H1 (cell line): ENCODE measurements at regions not wholly inside any gene's neighbourhood (a gene's known extent, or its start where the extent isn't known, plus 50 kb on each side); places are given as distances from the start of the nearest gene placed in this dataset.

Experiments
- BACH1 ChIP-seq: IDR thresholded peaks from 2 replicates; pipeline ENCODE4 v1.6.1; 2012; ENCODE audit warnings: low read length, improper control_type of control experiment
- BRCA1 ChIP-seq: IDR thresholded peaks from 2 replicates; pipeline ENCODE4 v1.6.1; 2012; ENCODE audit warnings: low read depth, low read length, improper control_type of control experiment
- CBX8 ChIP-seq: fragments of 300-800, 300-1000 bp; sonication (generic); IDR thresholded peaks from 2 replicates; pipeline ENCODE4 v1.7.1; 2016; ENCODE audit warnings: low read depth, low read length, borderline replicate concordance
- CHD2 ChIP-seq: IDR thresholded peaks from 2 replicates; pipeline ENCODE4 v1.6.1; 2012; ENCODE audit warnings: low read length, improper control_type of control experiment
- CHD7 ChIP-seq: fragments of 300-600 bp; sonication (generic); IDR thresholded peaks from 2 replicates; pipeline ENCODE4 v1.7.1; 2012; ENCODE audit warnings: low read length, moderate library complexity, mild to moderate bottlenecking, inconsistent platforms; ENCODE audit not compliant: insufficient replicate concordance
- MAFK ChIP-seq: IDR thresholded peaks from 2 replicates; pipeline ENCODE4 v1.6.1; 2012; ENCODE audit warnings: low read depth, mild to moderate bottlenecking, improper control_type of control experiment, low read length
- RBBP5 ChIP-seq: IDR thresholded peaks from 2 replicates; pipeline ENCODE4 v1.7.1; 2012; ENCODE audit warnings: low read depth, mild to moderate bottlenecking, inconsistent platforms, low read length, moderate library complexity, borderline replicate concordance
- SAP30 ChIP-seq: fragments of 300-600 bp; sonication (generic); IDR thresholded peaks from 2 replicates; pipeline ENCODE4 v1.7.1; 2012; ENCODE audit warnings: low read length, moderate library complexity, mild to moderate bottlenecking, inconsistent platforms; ENCODE audit not compliant: insufficient read depth, insufficient replicate concordance
- SIRT6 ChIP-seq: IDR thresholded peaks from one replicate; pipeline ENCODE4 v1.7.1; 2012; ENCODE audit warnings: low read length, inconsistent platforms
- TCF12 ChIP-seq: IDR thresholded peaks from 2 replicates; pipeline ENCODE4 v1.6.1; 2011; ENCODE audit warnings: low read depth, mild to moderate bottlenecking, low read length
- TEAD4 ChIP-seq: IDR thresholded peaks from 2 replicates; pipeline ENCODE4 v1.6.1; 2012; ENCODE audit warnings: low read depth, low read length, inconsistent platforms, mixed read lengths

GRCh38 chrX:30008031-30008430 is 207.3 kb upstream of the MAGEB2 start (continued):
- TF ChIP-seq CHD7 (no peak), TEAD4 (no peak), TCF12 (no peak), RBBP5 (no peak), SIRT6 (no peak), CHD2 (no peak), BACH1 (no peak), SAP30 (no peak), CBX8 (no peak), BRCA1 (no peak), MAFK (no peak)
